WTC11 (cell line): ENCODE measurements at regions not wholly inside any gene's neighbourhood (a gene's known extent, or its start where the extent isn't known, plus 50 kb on each side); places are given as distances from the start of the nearest gene placed in this dataset.

Source experiments
- ATF1 ChIP-seq: sonication (generic); formaldehyde crosslinking; IDR thresholded peaks from 2 replicates; pipeline ENCODE4 v1.8.1; 2023; ENCODE audit warnings: mild to moderate bottlenecking, moderate library complexity, missing genetic modification reagents
- ATF2 ChIP-seq: sonication (generic); formaldehyde crosslinking; IDR thresholded peaks from 2 replicates; pipeline ENCODE4 v1.8.1; 2022; ENCODE audit warnings: low read depth, missing genetic modification reagents, borderline replicate concordance
- CTCF ChIP-seq: fragments of 200-600 bp; IDR thresholded peaks from 2 replicates; pipeline ENCODE4 v1.8.0; 2022; ENCODE audit warnings: antibody characterized with exemption
- FOXP1 ChIP-seq: sonication (generic); formaldehyde crosslinking; IDR thresholded peaks from 2 replicates; pipeline ENCODE4 v1.8.0; 2022; ENCODE audit warnings: missing genetic modification reagents, mild to moderate bottlenecking, moderate library complexity, borderline replicate concordance
- FOXP4 ChIP-seq: sonication (generic); formaldehyde crosslinking; IDR thresholded peaks from 2 replicates; pipeline ENCODE4 v1.8.0; 2022; ENCODE audit warnings: mild to moderate bottlenecking, missing genetic modification reagents
- GABPB1 ChIP-seq: sonication (generic); formaldehyde crosslinking; IDR thresholded peaks from 2 replicates; pipeline ENCODE4 v1.8.1; 2023; ENCODE audit warnings: mild to moderate bottlenecking, missing genetic modification reagents
- NFYB ChIP-seq: sonication (generic); formaldehyde crosslinking; conservative IDR thresholded peaks from 2 replicates; pipeline ENCODE4 v1.8.0; 2022; ENCODE audit warnings: low read depth, missing genetic modification reagents
- ZNF121 ChIP-seq: sonication (generic); formaldehyde crosslinking; IDR thresholded peaks from 2 replicates; pipeline ENCODE4 v1.8.0; 2023; ENCODE audit warnings: missing genetic modification reagents

GRCh38 chr3:124147946-124148345 lies 156.0 kb upstream of the ROPN1 start:
- TF ChIP-seq NFYB (CRISPR knock-in tag) (no peak), GABPB1 (CRISPR knock-in tag) (no peak), ATF1 (CRISPR knock-in tag) (no peak), CTCF (no peak), ZNF121 (no peak), ATF2 (CRISPR knock-in tag) (no peak), FOXP1 (CRISPR knock-in tag) (no peak), FOXP4 (CRISPR knock-in tag) (no peak)
